Fibroblast of skin of left biceps (primary cell): ENCODE measurements at regions not wholly inside any gene's neighbourhood (a gene's known extent, or its start where the extent isn't known, plus 50 kb on each side); places are given as distances from the start of the nearest gene placed in this dataset.
"Not testable (repeated sequence)": the region's sequence is repeated elsewhere in the genome, so short reads cannot be mapped to it uniquely, and the experiment has no call there.

Experiments
- DNase-seq, 2 experiments: peaks; one replicate each; pipeline ENCODE4 v3.0.0-alpha.2; 2013; ENCODE audit warnings: low read depth in 2 of 2

- DNase-seq: no peak
These were observed 1269.3 kb upstream of the CNTN5 start for GRCh38 chr11:97751405-97751804.

DNA sequence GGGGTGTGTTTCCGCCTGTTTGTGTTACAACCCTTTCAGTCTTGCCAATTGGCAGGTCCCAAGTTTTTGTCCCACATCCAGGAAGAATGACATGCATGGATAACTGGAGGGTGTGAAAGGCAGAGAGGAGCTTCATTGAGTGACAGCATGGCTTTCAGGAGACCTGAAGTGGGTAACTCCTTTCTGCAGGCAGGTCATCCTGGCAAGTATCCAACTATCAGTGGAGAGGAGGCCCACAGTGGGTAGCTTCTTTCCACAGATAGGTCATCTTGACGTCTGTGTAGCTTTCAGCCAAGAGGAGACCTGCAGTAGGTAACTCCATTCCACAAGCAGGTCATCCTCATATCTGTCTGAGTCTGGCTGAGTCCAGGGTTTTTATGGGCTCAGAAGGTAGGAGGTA lies 1268.8 kb upstream of the CNTN5 start:
- DNase-seq: no peak

GRCh38 chr11:97754976-97755375 lies 1265.8 kb upstream of the CNTN5 start:
- DNase-seq: no peak

DNA sequence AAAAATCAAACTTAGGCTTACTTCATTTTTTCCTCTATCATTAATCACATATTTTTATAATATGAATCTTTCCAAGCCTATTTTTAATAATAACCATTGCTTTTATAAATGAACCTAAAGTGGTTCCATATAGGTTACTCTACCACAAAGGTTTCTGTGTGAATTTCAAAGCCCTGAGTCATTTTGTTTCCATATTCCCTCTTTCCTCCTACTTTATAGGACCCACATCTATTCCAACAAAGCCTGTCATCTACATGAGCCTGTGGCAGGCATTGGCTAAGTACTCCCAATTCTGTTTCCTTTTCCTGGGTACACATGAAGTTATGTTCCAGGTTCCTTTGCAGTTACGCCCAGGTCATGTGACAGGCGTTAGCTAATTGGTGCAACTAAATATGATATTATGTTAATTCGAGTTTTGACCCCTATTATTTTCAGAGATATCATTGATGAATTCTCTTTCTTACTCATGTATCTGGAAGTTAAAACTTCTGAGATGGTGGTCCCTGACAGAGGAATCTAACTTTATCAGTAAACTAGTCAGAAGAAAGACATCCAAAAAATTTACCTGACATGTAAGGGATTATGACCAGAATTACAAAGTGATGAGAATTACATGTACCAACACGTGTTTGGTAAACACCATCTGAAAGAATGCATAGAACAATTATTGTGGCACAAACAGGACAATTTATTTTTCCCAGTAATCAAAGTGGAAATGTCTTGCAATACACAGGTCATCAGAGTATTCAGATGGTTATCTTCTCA lies 1264.0 kb upstream of the CNTN5 start:
- DNase-seq: no peak

DNA sequence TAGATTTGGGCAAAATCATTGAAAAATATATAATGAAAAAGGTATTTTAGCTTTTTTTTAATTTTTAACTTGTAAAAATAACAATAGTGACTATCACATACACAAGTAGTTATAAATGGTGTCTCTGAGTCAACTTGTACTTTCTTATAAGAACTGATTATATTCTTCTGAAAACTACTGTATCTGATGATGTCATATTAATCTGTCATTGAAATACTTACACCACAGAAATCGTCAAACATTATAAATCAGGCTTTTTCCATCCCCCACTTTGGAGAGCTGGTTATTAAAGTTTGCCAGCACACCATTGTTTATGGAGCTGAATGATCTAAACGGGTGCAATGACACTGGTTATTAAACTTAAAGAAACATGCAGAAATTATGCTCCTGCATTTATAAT lies 1259.6 kb upstream of the CNTN5 start:
- DNase-seq: no peak

GRCh38 chr11:97764193-97764592 lies 1256.6 kb upstream of the CNTN5 start:
- DNase-seq: no peak

- DNase-seq: no peak
These were observed 1256.1 kb upstream of the CNTN5 start for GRCh38 chr11:97764605-97765004.

DNA sequence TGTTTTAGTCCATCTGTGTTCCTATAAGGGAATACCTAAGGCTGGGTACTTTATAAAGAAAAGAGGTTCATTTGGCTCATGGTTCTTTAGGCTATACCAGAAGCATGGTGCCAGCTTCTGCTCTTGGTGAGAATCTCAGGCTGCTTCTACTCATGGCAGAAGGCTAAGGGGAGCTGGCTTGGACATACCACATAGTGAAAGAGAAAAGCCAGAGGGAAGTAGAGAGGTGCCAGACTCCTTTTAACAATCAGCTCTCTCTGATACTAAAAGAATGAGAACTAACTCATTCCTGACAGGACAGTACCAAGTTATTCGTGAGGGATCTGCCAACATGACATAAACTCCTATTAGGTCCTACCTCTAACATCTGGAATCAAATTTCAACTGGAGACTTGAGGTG lies 1250.2 kb upstream of the CNTN5 start:
- DNase-seq: no peak

DNA sequence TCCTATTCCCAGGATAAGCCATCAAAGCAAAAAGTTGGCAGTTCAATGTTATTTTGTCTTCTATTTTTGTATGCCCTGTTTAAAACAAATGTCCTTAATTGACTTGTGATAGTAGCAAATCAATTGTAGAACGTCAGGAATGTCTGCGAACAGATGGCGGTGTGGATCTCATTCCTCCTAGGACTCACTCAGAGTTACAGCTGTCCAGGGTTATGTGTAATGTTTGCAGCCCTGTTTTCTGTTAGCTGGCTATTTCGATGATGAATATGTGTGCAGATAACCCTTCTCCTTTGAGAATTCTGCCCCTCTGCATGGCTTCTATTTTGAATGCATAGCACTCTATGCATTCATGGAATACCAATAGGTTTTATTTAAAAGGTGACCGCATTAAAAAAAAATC lies 1248.0 kb upstream of the CNTN5 start:
- DNase-seq: no peak

GRCh38 chr11:97784388-97784787 lies 1236.4 kb upstream of the CNTN5 start:
- DNase-seq: not testable (repeated sequence)

GRCh38 chr11:97786961-97787360 lies 1233.8 kb upstream of the CNTN5 start:
- DNase-seq: no peak

DNA sequence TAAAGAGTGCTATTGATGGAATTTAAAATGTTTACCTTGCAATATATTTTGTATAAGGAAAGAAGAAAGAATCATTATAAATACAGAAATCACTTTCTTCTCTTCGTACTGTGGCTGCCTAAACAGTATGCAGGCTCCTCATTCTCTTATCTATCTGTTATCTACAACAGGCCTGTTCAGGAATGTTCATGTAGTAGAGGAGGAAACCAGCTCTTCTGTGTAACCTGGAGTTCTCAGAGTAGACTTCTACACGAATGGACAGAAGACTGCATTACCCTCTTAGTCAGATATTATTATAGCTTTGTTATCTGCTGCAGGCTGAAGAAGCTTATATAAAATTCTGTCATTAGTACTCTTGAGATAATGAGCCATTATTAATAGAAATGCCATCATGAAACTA lies 1225.9 kb upstream of the CNTN5 start:
- DNase-seq: no peak

DNA sequence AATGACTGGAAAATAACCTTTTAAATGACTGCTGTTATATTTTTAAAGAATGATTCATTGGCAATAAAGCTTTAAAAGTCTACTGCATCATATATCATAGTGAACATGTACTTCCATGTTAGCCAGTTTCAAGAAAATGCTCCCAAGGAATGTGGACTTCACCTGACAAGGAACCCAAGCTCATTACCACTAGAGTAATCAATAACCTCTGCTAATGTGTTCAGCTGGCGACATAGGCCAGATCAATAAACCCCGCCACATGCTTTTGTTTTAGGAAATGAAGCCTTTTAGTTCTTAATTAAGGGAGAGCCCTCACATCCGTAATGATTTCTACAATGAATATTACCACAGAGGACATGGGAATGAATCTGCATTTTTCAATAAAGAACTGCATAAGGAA lies 1219.9 kb upstream of the CNTN5 start:
- no peak for DNase-seq

DNA sequence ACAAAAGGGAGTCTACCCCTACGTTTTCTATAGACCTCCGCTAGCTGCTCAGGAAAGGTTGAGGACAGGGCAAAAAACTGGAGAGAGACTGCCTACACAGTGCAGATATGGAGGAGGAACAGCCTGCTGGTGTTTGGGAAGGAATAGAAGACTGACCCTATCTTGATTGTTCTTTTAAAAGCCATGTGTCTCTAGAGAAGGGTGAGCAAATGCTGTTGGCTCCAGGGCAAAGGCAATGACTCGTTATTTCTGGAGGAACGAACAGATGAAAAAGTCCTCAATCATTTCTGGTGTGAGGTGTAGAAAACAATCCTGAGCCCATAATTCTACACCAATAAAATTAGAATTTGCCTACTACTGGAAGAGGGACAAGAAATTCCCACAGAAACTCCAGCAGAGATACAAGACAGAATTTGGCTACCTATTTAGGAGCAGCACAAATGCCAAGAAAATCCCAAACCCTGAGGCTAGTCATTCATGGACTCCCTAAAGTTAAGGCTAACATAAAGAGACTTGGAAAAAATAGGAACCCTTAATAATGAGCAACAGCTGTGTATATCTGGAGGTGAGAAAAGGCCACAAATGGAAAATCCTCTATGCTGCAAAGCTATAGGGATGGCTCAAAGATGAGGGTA lies 1206.3 kb upstream of the CNTN5 start:
- peak in 1 of 2 experiments; percentile 2 for DNase-seq

DNA sequence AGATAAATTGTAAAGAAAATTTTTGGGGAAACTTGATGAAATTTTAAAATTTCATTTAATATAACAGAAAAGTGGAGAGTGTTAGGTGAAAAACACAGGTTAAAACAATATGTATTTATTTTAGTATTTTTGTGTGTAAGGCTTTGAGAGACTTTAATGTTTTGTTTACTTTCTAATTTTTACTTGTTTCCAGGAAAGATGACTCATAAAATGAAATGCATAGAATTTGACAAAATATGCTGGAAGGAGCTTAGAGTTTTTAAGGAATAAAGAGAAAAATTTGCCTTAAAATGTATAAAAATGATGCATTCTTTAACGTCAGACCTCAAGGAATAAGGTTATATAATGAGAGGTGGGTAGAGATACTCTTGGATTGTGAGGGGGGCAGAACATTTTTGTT lies 1205.1 kb upstream of the CNTN5 start:
- no peak for DNase-seq

DNA sequence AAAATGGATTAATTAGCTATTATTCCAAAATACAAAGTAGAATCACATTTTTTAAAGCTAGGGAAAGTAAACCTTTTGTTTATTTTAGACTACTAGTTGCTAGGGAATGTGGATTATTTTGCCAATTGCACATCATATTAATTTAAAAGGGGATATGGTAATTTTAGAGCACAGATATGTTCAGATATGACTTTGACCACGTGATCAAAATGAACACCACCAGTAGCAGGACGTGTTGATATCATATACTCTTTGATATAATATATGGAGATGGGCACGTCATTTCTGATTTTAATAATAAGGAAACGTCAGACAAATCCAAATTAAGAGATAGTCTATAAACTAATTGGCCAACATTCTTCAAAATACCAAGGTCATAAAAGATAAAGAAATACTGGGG lies 1188.3 kb upstream of the CNTN5 start:
- DNase-seq: no peak

GRCh38 chr11:97833412-97833811 lies 1187.3 kb upstream of the CNTN5 start:
- no peak for DNase-seq

DNA sequence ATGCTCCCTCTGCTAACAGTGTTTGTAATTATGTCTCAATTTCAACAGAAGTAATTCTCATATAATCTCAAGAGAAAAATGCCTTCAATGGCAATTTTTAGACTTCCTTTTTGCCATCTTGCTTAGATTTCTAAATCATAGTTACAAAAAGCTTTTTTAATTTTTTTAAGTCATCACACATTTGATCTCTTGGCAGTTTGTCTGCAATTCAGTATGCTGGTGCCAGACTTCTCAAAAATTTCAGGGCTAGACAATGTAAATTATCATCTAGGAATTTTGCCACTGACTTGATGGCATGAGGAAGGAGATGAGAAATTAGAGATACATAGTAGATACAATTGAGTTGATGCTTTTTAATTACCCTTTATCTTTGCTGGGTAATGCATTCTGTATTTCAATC lies 1176.7 kb upstream of the CNTN5 start:
- no peak for DNase-seq

DNA sequence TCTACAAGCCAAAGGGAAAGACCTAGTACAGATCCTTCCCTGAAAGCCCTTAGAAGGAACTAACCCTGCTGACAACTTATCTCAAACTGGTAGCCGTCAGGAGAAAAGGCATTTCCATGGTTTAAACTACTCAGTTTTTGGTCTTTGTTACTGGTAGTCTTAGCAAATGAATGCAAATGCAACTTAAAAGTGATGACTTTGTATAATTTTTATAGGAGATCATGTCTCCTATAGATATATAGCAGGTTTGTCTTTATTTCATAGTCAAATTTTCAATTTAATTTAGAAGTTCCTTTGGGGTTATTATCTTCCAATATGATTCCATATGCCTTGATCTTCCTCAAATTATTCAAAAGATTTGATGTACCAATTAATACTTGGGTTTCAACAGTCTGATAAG lies 1173.0 kb upstream of the CNTN5 start:
- DNase-seq: no peak

DNA sequence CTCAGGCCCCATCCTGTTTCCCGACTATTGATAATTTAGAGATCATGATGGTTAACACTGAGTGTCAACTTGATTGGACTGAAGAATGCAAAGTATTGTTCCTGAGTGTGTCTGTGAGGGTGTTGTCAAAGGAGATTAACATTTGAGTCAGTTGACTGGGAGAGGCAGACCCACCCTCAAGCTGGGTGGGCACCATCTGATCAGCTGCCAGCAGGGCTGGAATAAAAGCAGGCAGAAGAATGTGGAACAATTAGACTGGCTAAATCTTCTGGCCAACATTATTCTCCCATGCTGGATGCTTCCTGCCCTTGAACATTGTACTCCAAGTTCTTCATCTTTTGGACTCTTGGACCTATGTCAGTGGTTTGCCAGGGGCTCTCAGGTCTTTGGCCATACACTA lies 1170.0 kb upstream of the CNTN5 start:
- DNase-seq: no peak

GRCh38 chr11:97854357-97854756 lies 1166.4 kb upstream of the CNTN5 start:
- no peak for DNase-seq

- DNase-seq: no peak
These were observed 1165.9 kb upstream of the CNTN5 start for GRCh38 chr11:97854877-97855276.

GRCh38 chr11:97856666-97857065 lies 1164.1 kb upstream of the CNTN5 start:
- no peak for DNase-seq

- no peak for DNase-seq
These were observed 1160.5 kb upstream of the CNTN5 start for GRCh38 chr11:97860237-97860636.
